ENCODE measurements at regions not wholly inside any gene's neighbourhood (a gene's known extent, or its start where the extent isn't known, plus 50 kb on each side); places are given as distances from the start of the nearest gene placed in this dataset.

DNA sequence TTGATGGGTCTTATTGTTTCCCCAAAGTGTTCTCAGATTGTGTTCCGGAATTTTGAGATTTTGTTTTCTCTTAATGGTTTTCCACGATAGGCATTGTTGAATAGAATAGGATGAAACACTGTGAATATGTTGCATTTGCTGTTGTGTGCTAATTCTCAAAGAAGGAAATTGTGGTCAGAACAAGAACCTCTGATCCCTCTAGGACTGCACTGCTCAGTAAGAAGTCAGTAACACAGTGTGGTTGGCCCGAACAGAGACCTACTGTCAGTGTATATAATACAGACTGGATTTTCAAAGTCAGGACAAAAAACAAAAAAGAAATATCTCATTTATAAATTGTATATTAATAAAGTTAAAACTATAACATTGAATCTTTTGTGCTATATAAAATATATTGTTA lies 494.8 kb downstream of the MAT2B start:
- H3K9me2 ChIP-seq (ENCODE audit: insufficient read depth, low read length) = no peaks in the 10 kb centered on the region
- H2AFZ ChIP-seq (ENCODE audit: low read depth, low read length) = no peak overlapping the region
- no peak overlapping the region for H3K4me2 ChIP-seq (ENCODE audit: low read length)
- no peaks in the 10 kb centered on the region for H3K27me3 ChIP-seq (ENCODE audit: insufficient read depth, low read depth, low read length)
- H3K36me3 ChIP-seq (ENCODE audit: insufficient read depth, low read length) = no peaks in the 10 kb centered on the region
- no peaks in the 10 kb centered on the region for H3K79me2 ChIP-seq (replicated peaks; ENCODE audit: insufficient read depth, low read length)
- TF ChIP-seq RAD21 (conservative IDR thresholded peaks at IDR 0.05) = no peak
- TF ChIP-seq SMC3 (conservative IDR thresholded peaks at IDR 0.05; ENCODE audit: poor library complexity) = no peak
- no peak for TF ChIP-seq MXI1 (conservative IDR thresholded peaks at IDR 0.05; ENCODE audit: poor library complexity, severe bottlenecking)
- no peak for TF ChIP-seq POLR2AphosphoS5 (IDR thresholded peaks at IDR 0.05)
- no peak for TF ChIP-seq EZH2 (IDR thresholded peaks at IDR 0.05; ENCODE audit: borderline replicate concordance, insufficient read depth, low read length, poor library complexity, severe bottlenecking)
- no peak for TF ChIP-seq EP300 (conservative IDR thresholded peaks at IDR 0.05; ENCODE audit: poor library complexity, severe bottlenecking)
- no peak for TF ChIP-seq CTCF (IDR thresholded peaks at IDR 0.05; ENCODE audit: poor library complexity, severe bottlenecking)
- TF ChIP-seq TAF1 (IDR thresholded peaks at IDR 0.05; ENCODE audit: low read depth) = no peak
- TF ChIP-seq, protein P1, sequence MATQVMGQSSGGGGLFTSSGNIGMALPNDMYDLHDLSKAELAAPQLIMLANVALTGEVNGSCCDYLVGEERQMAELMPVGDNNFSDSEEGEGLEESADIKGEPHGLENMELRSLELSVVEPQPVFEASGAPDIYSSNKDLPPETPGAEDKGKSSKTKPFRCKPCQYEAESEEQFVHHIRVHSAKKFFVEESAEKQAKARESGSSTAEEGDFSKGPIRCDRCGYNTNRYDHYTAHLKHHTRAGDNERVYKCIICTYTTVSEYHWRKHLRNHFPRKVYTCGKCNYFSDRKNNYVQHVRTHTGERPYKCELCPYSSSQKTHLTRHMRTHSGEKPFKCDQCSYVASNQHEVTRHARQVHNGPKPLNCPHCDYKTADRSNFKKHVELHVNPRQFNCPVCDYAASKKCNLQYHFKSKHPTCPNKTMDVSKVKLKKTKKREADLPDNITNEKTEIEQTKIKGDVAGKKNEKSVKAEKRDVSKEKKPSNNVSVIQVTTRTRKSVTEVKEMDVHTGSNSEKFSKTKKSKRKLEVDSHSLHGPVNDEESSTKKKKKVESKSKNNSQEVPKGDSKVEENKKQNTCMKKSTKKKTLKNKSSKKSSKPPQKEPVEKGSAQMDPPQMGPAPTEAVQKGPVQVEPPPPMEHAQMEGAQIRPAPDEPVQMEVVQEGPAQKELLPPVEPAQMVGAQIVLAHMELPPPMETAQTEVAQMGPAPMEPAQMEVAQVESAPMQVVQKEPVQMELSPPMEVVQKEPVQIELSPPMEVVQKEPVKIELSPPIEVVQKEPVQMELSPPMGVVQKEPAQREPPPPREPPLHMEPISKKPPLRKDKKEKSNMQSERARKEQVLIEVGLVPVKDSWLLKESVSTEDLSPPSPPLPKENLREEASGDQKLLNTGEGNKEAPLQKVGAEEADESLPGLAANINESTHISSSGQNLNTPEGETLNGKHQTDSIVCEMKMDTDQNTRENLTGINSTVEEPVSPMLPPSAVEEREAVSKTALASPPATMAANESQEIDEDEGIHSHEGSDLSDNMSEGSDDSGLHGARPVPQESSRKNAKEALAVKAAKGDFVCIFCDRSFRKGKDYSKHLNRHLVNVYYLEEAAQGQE (IDR thresholded peaks at IDR 0.05; ENCODE audit: borderline replicate concordance) = no peak
- no peaks in the 10 kb centered on the region for H4K20me1 ChIP-seq (ENCODE audit: insufficient read depth)
- no peak overlapping the region for H3K27ac ChIP-seq (ENCODE audit: low read length)
- H3F3A ChIP-seq (ENCODE audit: insufficient read depth, low read length, poor library complexity, severe bottlenecking) = no peaks in the 10 kb centered on the region
- H3K9me3 ChIP-seq (ENCODE audit: low read length) = no peaks in the 10 kb centered on the region
- no peak overlapping the region for H3K9ac ChIP-seq (ENCODE audit: low read length)
- H3K4me3 ChIP-seq (ENCODE audit: low read length) = no peak overlapping the region

DNA sequence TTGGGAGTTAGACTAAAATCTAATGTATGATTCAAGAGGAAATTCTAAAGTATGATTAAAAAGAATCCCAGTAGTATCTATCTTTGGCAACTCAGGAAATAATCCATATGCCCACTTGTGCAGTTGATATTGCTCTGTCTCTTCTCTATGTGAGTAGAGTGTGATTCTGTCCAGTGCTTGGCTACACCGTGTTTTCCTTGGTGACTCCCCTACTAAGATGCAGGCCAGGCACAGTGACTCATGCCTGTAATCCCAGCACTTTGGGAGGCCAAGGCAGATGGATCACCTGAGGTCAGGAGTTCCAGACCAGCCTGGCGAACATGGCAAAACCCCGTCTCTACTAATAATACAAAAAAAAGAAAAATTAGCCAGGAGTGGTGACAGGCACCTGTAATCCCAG lies 495.4 kb downstream of the MAT2B start:
- Histone ChIP-seq H3K9me3 (ENCODE audit: low read length) (no peaks in the 10 kb centered on the region), H3F3A (ENCODE audit: insufficient read depth, low read length, poor library complexity, severe bottlenecking) (no peaks in the 10 kb centered on the region), H3K36me3 (ENCODE audit: insufficient read depth, low read length) (no peaks in the 10 kb centered on the region), H3K4me3 (ENCODE audit: low read length) (no peak overlapping the region), H2AFZ (ENCODE audit: low read depth, low read length) (no peak overlapping the region), H3K9ac (ENCODE audit: low read length) (no peak overlapping the region), H3K9me2 (ENCODE audit: insufficient read depth, low read length) (no peaks in the 10 kb centered on the region), H3K79me2 (replicated peaks; ENCODE audit: insufficient read depth, low read length) (no peaks in the 10 kb centered on the region), H3K27ac (ENCODE audit: low read length) (no peak overlapping the region), H3K27me3 (ENCODE audit: insufficient read depth, low read depth, low read length) (no peaks in the 10 kb centered on the region), H4K20me1 (ENCODE audit: insufficient read depth) (no peaks in the 10 kb centered on the region), H3K4me2 (ENCODE audit: low read length) (no peak overlapping the region)
- no peak for TF ChIP-seq RAD21 (conservative IDR thresholded peaks at IDR 0.05)
- TF ChIP-seq EP300 (conservative IDR thresholded peaks at IDR 0.05; ENCODE audit: poor library complexity, severe bottlenecking) = no peak
- TF ChIP-seq CTCF (IDR thresholded peaks at IDR 0.05; ENCODE audit: poor library complexity, severe bottlenecking) = no peak
- TF ChIP-seq TAF1 (IDR thresholded peaks at IDR 0.05; ENCODE audit: low read depth) = no peak
- TF ChIP-seq, protein P1 (IDR thresholded peaks at IDR 0.05; ENCODE audit: borderline replicate concordance) = no peak
- no peak for TF ChIP-seq SMC3 (conservative IDR thresholded peaks at IDR 0.05; ENCODE audit: poor library complexity)
- no peak for TF ChIP-seq EZH2 (IDR thresholded peaks at IDR 0.05; ENCODE audit: borderline replicate concordance, insufficient read depth, low read length, poor library complexity, severe bottlenecking)
- TF ChIP-seq POLR2AphosphoS5 (IDR thresholded peaks at IDR 0.05) = no peak
- TF ChIP-seq MXI1 (conservative IDR thresholded peaks at IDR 0.05; ENCODE audit: poor library complexity, severe bottlenecking) = no peak
